PC-9 (cell line): ENCODE measurements at regions not wholly inside any gene's neighbourhood (a gene's known extent, or its start where the extent isn't known, plus 50 kb on each side); places are given as distances from the start of the nearest gene placed in this dataset.

Experiments used
- BruUV-seq: library from RNA; stranded (reverse); fragments of 400-500 nt; replicated peaks from 2 replicates; lab custom pipeline; 2021; lab: Mats Ljungman, UMichigan
- CTCF ChIA-PET: fragments of 300-600 bp; sonication (Branson Sonifier 250); formaldehyde crosslinking; loops from one replicate; lab custom pipeline; 2022; ENCODE audit warnings: antibody characterized with exemption; lab: Charles Lee
- POLR2A ChIA-PET: fragments of 300-600 bp; sonication (Branson Sonifier 250); formaldehyde crosslinking; loops from one replicate; lab custom pipeline; 2022; ENCODE audit warnings: antibody characterized with exemption; ENCODE audit not compliant: unreplicated experiment; lab: Charles Lee
- DNase-seq, 2 experiments: peaks; one replicate each; pipeline versions ENCODE4 v3.0.0 to v3.0.0-alpha.2; 2015 to 2022; ENCODE audit warnings: mixed read lengths in 1 of 2
- H2AFZ ChIP-seq: fragments of 200-600 bp; sonication (generic); 2 replicates; pipeline ENCODE4 v1.8.1; 2017; ENCODE audit warnings: antibody characterized with exemption
- H3F3A ChIP-seq: fragments of 200-600 bp; sonication (generic); 2 replicates; pipeline ENCODE4 v1.8.1; 2017; ENCODE audit warnings: antibody characterized with exemption, mild to moderate bottlenecking, low read depth; ENCODE audit not compliant: insufficient read depth
- H3K27ac ChIP-seq: fragments of 200-600 bp; sonication (generic); 2 replicates; pipeline ENCODE4 v1.6.1; 2016; ENCODE audit warnings: mixed run types
- H3K27me3 ChIP-seq: fragments of 200-600 bp; sonication (generic); 2 replicates; pipeline ENCODE4 v1.6.1; 2016; ENCODE audit warnings: low read depth, mixed run types; ENCODE audit not compliant: insufficient read depth
- H3K36me3 ChIP-seq: fragments of 200-600 bp; sonication (generic); 2 replicates; pipeline ENCODE4 v1.6.1; 2016; ENCODE audit warnings: low read depth, mixed run types
- H3K4me1 ChIP-seq: fragments of 200-600 bp; sonication (generic); replicated peaks from 2 replicates; pipeline ENCODE4 v1.6.1; 2016; ENCODE audit warnings: mixed run types; ENCODE audit not compliant: insufficient read depth
- H3K4me2 ChIP-seq: fragments of 200-600 bp; sonication (generic); 2 replicates; pipeline ENCODE4 v1.6.1; 2017; ENCODE audit warnings: mixed run types
- H3K4me3 ChIP-seq: fragments of 200-600 bp; sonication (generic); 2 replicates; pipeline ENCODE4 v1.6.1; 2016; ENCODE audit warnings: mixed run types
- H3K79me2 ChIP-seq: fragments of 200-600 bp; sonication (generic); 2 replicates; pipeline ENCODE4 v1.6.1; 2017; ENCODE audit warnings: low read depth, mixed run types
- H3K9me2 ChIP-seq: fragments of 200-600 bp; sonication (generic); 2 replicates; pipeline ENCODE4 v1.8.1; 2017; ENCODE audit warnings: mild to moderate bottlenecking; ENCODE audit not compliant: insufficient read depth
- H3K9me3 ChIP-seq: fragments of 200-600 bp; sonication (generic); 2 replicates; pipeline ENCODE4 v1.8.1; 2016; ENCODE audit warnings: low read depth; ENCODE audit not compliant: insufficient read depth
- H4K20me1 ChIP-seq: fragments of 200-600 bp; sonication (generic); 2 replicates; pipeline ENCODE4 v1.8.1; 2017; ENCODE audit not compliant: insufficient read depth
- CTCF ChIP-seq: fragments of 200-600 bp; sonication (generic); conservative IDR thresholded peaks from 2 replicates; pipeline ENCODE4 v1.6.1; 2017; ENCODE audit warnings: mixed run types, antibody characterized with exemption, mild to moderate bottlenecking, moderate library complexity
- EZH2 ChIP-seq: fragments of 200-600 bp; sonication (generic); IDR thresholded peaks from 2 replicates; pipeline ENCODE4 v1.8.0; 2017; ENCODE audit warnings: antibody characterized with exemption, low read depth
- intact Hi-C: fragments of 100-400 bp; cut with micrococcal nuclease; formaldehyde crosslinking; loops from one replicate; pipeline ENCODE4 v1.10.0; 2022; ENCODE audit not compliant: unreplicated experiment

- POLR2A ChIA-PET, result no interaction called here
- BruUV-seq, result no TSS peak
- intact Hi-C loops, result no loop called here
Observed at GRCh38 chr12:96143827-96144565, 50.2 kb upstream of the ELK3 start.

More at GRCh38 chr12:96143827-96144565, 50.2 kb upstream of the ELK3 start:
- Histone ChIP-seq H4K20me1 (no peaks in the 10 kb centered on the region), H3K79me2 (no peaks in the 10 kb centered on the region), H3K4me2 (no peak overlapping the region), H3F3A (no peaks in the 10 kb centered on the region), H3K9me3 (no peaks in the 10 kb centered on the region), H3K4me1 (no peaks in the 10 kb centered on the region), H3K27ac (no peak overlapping the region), H3K27me3 (no peaks in the 10 kb centered on the region), H3K36me3 (no peaks in the 10 kb centered on the region), H3K9me2 (no peaks in the 10 kb centered on the region), H2AFZ (no peak overlapping the region), H3K4me3 (no peak overlapping the region)
- DNase-seq, result no peak
- TF ChIP-seq CTCF, result no peak
- no peak for TF ChIP-seq EZH2
- CTCF ChIA-PET, result no interaction called here
